Hematopoietic multipotent progenitor cell (in vitro differentiated cells): ENCODE measurements at regions not wholly inside any gene's neighbourhood (a gene's known extent, or its start where the extent isn't known, plus 50 kb on each side); places are given as distances from the start of the nearest gene placed in this dataset.

Experiments
- DNase-seq, 3 donors: peaks; one replicate each; pipeline ENCODE4 v3.0.0-alpha.2; 2011 to 2015; ENCODE audit warnings: low read depth in 2 of 3, low spot score in 2 of 3

- DNase-seq = peak in 2 of 3 donors; percentile 29 to 56
Measured at GRCh38 chr6:9540534-9541126, 874.2 kb downstream of the TFAP2A start.

DNA sequence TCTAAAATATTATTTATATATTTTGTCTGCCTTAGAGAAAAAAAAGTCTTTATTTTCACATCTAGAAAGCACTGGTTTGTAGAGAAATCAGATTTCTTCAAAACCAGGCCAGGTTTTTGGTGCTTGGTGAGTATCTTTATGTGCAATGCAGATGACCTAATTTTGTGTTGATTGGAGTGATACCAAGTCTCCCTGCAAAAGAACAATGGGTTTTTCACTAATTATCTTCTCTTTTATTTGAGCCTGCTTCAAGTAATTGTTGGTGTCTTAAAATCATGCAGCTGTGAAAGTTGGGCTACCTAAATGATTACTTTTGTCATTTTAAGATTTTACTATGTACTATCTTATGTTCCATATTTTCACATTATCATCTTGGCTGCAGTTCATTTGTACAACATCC, 874.7 kb downstream of the TFAP2A start:
- DNase-seq = no peak

GRCh38 chr6:9539231-9539755, 875.6 kb downstream of the TFAP2A start:
- no peak for DNase-seq

DNA sequence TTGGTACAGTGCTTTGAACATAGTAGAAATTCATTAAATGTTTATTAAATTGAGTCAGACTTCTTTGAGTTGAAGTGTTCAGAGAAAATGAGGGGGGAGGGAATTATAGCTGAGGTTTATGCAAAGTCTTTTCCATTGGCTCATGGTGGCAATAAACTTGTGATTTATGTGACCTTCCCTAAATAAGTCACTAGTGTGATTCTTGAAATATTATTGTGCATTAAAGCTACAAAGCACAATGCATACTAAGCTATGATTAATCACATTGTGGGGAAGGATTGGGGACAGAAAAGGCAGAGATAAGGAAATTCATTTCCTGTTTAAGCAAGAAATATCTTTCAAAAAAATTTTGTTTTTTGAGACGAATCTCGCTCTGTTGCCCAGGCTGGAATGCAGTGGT, 877.5 kb downstream of the TFAP2A start:
- no peak for DNase-seq

DNA sequence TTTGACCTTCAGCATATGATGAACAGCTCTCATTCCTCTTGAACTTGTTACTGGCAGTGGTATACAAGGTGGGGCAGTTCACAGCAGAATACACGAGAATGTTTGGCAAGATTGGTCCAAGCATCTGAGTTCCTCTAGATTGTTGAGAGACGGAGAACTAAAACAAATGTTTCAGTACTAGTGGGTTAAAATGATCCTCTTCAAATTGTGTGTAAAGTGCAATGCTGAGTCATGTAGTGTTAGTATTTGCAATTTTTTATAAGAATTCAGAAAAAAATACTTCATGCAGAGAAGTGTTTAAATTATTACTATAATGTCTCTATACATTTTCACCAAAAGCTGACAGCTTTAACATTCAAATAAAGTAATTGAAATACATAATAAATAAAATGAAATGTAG, 879.8 kb downstream of the TFAP2A start:
- no peak for DNase-seq

DNA sequence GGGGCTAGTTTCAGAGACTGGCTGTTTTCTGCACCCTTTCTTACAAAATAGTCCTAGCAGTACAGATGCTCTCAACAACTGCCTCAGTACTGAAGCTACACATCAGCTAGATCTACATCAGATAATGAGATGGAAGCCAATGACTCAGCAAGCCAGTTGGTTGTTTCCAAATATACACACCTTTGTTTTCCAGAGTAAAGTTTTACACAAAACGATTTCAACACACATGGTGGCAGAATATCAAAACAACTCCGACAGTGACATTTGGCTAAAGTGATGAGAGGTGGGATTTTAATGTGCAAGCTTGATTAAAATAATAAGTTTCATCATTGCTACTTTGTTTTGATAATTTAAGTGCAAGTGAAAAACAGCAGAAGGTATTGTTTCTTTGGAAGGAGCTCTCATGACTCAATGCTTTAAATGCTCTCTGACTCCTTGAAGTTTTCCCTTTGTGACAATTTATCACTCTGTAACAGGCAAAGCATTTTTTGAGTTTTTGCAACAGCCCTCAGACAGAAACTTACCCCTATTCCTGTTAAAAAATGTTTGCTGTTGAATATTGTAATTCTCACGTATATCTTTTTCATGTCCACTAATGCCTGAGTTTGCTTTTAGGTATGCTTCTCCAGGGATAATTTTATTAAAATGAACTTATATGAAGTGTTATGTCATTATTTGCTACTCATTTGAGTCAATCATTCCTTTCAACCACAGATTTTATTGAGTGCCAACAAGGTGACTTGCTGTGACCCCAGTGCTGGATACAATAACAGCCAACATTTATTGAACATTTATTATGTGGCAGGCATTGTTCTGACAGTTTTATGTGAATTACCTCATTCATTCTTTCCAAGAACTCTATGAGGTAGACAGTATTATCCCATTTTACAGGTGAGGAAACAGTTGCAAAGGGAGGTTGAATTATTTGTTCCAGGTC, 882.0 kb downstream of the TFAP2A start:
- DNase-seq = no peak

GRCh38 chr6:9527679-9528286, 887.1 kb downstream of the TFAP2A start:
- no peak for DNase-seq

DNA sequence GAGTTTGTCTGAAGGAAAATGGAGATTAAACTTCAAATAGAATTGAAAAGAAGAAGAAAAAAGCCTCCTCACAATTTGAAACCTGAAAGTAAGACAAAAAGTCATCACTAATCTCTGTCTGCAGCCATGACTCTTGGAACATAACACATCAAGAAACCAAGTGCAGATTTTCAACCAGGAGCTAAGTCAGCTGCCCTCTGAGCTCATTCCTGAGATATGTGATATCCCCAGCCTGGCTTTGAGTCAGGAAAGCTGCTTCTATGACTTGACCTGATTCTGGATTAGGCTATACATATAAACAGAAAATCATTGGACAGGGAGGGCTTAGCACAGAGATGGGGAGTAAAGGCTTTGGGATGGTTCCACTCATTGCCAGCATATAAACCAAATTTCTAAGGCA, 891.4 kb downstream of the TFAP2A start:
- DNase-seq = no peak

DNA sequence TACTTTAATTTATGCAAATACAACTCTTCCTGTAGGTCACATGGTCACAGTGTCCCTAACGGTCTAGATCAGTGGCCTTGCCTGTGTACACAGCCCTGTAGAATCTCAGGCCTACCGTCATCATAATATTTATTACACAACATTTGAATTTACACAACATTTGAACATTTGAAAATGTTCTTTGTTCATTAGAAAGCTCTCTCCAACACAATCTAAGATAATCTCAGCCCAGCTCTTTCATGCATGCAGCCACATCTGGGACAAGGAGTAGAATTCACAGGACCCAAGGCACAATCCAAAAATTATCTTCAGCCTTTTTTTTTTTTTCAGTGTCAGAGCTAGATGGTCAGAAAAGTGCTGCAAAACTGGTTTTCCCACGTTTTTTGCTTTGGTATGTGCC, 892.8 kb downstream of the TFAP2A start:
- no peak for DNase-seq

DNA sequence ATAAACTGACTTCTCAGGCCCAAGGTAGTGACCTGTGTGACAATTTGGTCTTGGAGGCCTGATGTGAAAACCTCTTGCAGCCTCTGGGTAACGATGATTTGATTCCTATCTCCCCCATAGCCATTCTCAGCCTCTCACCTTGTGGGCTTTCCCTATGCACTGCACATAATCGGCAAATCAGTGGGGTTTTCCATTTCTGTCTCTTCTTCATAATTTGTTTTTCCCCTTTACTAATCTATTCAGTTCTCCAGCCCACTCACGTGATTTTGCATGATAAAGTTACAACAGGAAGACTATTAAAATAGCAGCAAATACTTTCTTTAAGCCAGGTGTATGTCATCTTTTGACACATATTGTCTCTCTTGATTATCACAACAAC, 893.7 kb downstream of the TFAP2A start:
- no peak for DNase-seq

GRCh38 chr6:9520417-9521151, 894.3 kb downstream of the TFAP2A start:
- DNase-seq = no peak

DNA sequence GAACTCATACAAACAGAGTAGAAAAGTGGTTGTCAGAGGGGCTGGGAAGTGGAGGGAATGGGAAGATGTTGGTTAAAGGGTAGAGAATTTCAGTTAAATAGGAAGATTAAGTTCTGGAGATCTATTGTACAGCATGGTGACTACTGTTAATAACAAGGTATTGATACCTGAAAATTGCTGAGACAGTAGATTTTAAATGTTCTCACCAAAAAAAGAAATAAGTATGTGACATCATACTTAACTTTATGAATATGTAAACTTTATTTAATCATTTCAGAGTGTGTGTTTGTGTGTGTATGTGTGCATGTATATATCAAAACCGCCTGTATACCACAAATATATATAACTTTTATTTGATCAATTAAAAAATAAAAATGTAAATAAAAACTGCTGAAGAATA, 896.4 kb downstream of the TFAP2A start:
- DNase-seq = no peak

DNA sequence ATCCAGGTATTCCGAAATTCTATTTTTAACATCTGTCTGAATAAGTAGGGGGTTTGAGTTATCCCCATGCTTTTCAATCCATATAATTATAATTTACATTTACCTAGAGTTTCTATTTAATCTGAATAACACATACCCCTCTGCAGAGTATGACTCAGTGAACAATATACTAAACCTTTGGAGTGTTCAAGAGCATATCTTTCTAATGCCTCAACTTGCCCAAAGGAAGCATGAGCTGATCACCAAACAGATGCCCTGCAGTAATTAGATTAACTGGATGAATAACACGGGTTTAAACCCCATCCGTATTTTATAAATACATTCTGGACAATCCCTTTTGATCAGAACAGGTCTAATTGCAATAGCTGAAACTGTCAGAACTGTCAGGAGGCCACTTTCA, 897.1 kb downstream of the TFAP2A start:
- DNase-seq = no peak

- no peak for DNase-seq
Measured at GRCh38 chr6:9515633-9516606, 899.0 kb downstream of the TFAP2A start.

DNA sequence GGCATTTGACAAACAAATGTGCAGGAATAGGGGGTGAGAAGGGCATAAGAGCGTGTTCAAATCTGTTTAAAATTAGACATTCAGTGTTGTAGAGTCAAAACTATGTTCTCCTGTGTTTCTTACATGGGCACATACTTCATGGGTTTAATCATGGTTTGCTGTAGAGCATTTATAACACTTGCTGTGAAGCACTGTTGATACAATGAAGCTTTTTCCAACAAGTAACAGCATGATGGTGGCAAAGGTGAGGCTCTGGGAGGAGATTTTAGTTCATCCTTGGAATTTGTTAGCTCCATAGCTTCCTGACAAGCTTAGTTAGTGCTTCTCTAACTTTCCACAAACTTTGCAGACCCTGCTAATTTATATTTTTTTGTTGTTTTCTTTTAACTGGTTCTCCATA, 900.7 kb downstream of the TFAP2A start:
- no peak for DNase-seq

- no peak for DNase-seq
Measured at GRCh38 chr6:9511157-9511556, 903.7 kb downstream of the TFAP2A start.

DNA sequence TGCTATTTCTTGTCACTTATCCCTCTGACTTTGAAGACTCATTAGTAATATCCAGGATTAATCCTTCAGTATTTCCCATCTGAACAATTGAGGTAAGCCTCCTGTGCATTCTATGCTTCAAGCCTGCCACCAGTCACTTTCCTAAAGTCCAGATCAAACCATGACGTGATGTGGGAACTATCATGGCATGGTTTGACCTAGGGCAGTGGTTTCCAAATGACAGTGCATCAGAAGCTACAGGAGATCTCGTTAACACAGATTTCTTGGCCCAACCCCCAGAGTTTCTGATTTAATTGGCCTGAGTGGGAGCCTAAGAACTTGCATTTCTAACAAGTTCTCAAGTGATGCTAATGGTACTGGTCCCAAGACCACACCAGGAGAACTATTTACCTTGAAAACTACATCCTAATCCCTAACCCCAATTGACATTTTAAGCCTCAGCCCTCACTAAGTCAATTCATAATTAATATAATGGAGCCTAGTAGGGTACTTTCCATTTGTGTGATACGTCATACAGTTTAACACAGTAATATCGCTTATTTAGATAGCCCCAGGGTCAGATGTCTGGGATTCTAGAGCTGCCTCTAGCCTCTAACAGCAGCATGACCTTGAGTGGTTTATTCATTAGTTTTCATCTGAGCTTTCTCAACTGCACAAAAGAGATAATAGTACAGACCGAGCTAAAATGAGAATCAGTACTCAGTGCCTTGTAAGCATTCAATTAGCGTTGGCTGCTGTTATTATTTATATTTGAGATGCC, 907.6 kb downstream of the TFAP2A start:
- DNase-seq = no peak

GRCh38 chr6:9504191-9504590, 910.7 kb downstream of the TFAP2A start:
- DNase-seq = no peak

DNA sequence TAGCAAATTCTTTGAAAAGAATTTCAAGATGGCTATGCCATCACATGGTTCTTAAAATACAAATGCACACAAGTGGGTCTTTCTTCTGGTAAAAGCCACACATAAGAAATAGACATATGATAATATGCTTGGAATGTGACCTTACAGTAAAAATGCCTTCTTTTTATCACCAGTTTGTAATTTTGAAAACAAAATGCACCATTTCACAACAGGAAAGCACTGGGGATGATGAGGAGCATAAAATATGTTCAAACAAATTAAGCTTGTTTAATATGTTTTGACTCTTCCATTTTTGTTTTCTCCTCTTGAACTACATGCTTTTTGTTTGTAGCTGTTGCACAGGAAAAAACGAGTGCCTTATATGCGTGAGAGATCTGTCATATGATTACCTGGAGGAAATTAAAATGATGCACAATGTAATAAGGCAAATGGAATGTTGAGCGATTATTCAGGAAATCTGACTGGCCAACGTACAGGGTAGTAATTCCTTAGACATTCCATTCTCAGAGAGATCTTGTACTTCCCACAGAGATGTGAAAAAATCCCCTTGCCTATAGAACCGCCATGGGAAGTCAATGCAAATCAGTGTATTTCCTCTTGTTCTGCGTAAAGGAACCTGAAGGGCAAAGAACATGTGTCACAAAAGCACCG, 911.6 kb downstream of the TFAP2A start:
- no peak for DNase-seq
